Astrocyte (in vitro differentiated cells and primary cell): ENCODE measurements at regions not wholly inside any gene's neighbourhood (a gene's known extent, or its start where the extent isn't known, plus 50 kb on each side); places are given as distances from the start of the nearest gene placed in this dataset.

Experiments used
- DNase-seq: peaks from one replicate; pipeline ENCODE4 v3.0.0-alpha.2; 2010; ENCODE audit warnings: low read depth
- FAIRE-seq: peaks from 2 replicates; lab custom pipeline; 2011; peaks lifted over from hg19 to GRCh38; lab: Jason Lieb, UNC
- H2AFZ ChIP-seq: 2 replicates; pipeline ENCODE4 v1.6.0; 2012; ENCODE audit warnings: low read depth, low read length, inconsistent platforms
- H3K27ac ChIP-seq: 2 replicates; pipeline ENCODE4 v1.5.1; 2011; ENCODE audit warnings: low read depth, low read length, inconsistent platforms
- H3K27me3 ChIP-seq: 2 replicates; pipeline ENCODE4 v1.6.0; 2011; ENCODE audit warnings: low read length, inconsistent platforms; ENCODE audit not compliant: insufficient read depth
- H3K36me3 ChIP-seq: 2 replicates; pipeline ENCODE4 v1.5.1; 2011; ENCODE audit warnings: low read length, inconsistent platforms; ENCODE audit not compliant: insufficient read depth
- H3K4me1 ChIP-seq: 2 replicates; pipeline ENCODE4 v1.5.1; 2011; ENCODE audit warnings: low read length, inconsistent platforms; ENCODE audit not compliant: insufficient read depth
- H3K4me2 ChIP-seq: 2 replicates; pipeline ENCODE4 v1.6.0; 2012; ENCODE audit warnings: low read length, inconsistent platforms
- H3K4me3 ChIP-seq: 2 replicates; pipeline ENCODE4 v1.5.1; 2011; ENCODE audit warnings: low read depth, mild to moderate bottlenecking, low read length, inconsistent platforms; ENCODE audit not compliant: insufficient read depth
- H3K79me2 ChIP-seq: 2 replicates; pipeline ENCODE4 v1.6.0; 2012; ENCODE audit warnings: mild to moderate bottlenecking, low read length, inconsistent platforms; ENCODE audit not compliant: insufficient read depth
- H3K9ac ChIP-seq: 2 replicates; pipeline ENCODE4 v1.6.0; 2012; ENCODE audit warnings: mild to moderate bottlenecking, low read length, inconsistent platforms
- H3K9me3 ChIP-seq: 2 replicates; pipeline ENCODE4 v1.5.1; 2012; ENCODE audit warnings: low read depth, mild to moderate bottlenecking, low read length, inconsistent platforms; ENCODE audit not compliant: insufficient read depth
- H4K20me1 ChIP-seq: 2 replicates; pipeline ENCODE4 v1.6.0; 2012; ENCODE audit warnings: low read length, inconsistent platforms; ENCODE audit not compliant: insufficient read depth
- H3K27ac Mint-ChIP-seq: one replicate; pipeline ENCODE4 v1.8.0; 2021; ENCODE audit warnings: mild to moderate bottlenecking, mixed read lengths; ENCODE audit not compliant: unreplicated experiment
- H3K27me3 Mint-ChIP-seq: one replicate; pipeline ENCODE4 v1.8.0; 2021; ENCODE audit warnings: low read depth, mixed read lengths; ENCODE audit not compliant: unreplicated experiment
- H3K36me3 Mint-ChIP-seq: one replicate; pipeline ENCODE4 v1.8.0; 2021; ENCODE audit warnings: low read depth, mixed read lengths; ENCODE audit not compliant: unreplicated experiment
- H3K4me1 Mint-ChIP-seq: one replicate; pipeline ENCODE4 v1.8.0; 2021; ENCODE audit warnings: low read depth, mixed read lengths; ENCODE audit not compliant: unreplicated experiment
- H3K4me3 Mint-ChIP-seq: one replicate; pipeline ENCODE4 v1.8.0; 2021; ENCODE audit warnings: mild to moderate bottlenecking, moderate library complexity, mixed read lengths; ENCODE audit not compliant: unreplicated experiment
- H3K9me3 Mint-ChIP-seq: one replicate; pipeline ENCODE4 v1.8.0; 2021; ENCODE audit warnings: mild to moderate bottlenecking, mixed read lengths; ENCODE audit not compliant: unreplicated experiment
- CTCF ChIP-seq: IDR thresholded peaks from 2 replicates; pipeline ENCODE4 v1.5.1; 2011; ENCODE audit warnings: low read depth, mild to moderate bottlenecking, inconsistent platforms, low read length, moderate library complexity; ENCODE audit not compliant: insufficient read depth
- EZH2 ChIP-seq: IDR thresholded peaks from 2 replicates; pipeline ENCODE4 v1.6.1; 2012; ENCODE audit warnings: mild to moderate bottlenecking, low read length, inconsistent platforms; ENCODE audit not compliant: insufficient read depth

- Histone ChIP-seq H3K9ac (no peak overlapping the region), H3K79me2 (no peaks in the 10 kb centered on the region), H3K4me2 (no peak overlapping the region), H3K36me3 (no peaks in the 10 kb centered on the region), H2AFZ (no peak overlapping the region), H4K20me1 (no peaks in the 10 kb centered on the region), H3K4me1 (no peaks in the 10 kb centered on the region), H3K27me3 (no peaks in the 10 kb centered on the region), H3K9me3 (no peaks in the 10 kb centered on the region), H3K4me3 (no peak overlapping the region), H3K27ac (no peak overlapping the region)
- H3K9me3 Mint-ChIP-seq, result no peaks in the 10 kb centered on the region
- H3K4me1 Mint-ChIP-seq, result peaks cover 6% of the 10 kb centered on the region
- no peak overlapping the region for H3K4me3 Mint-ChIP-seq
- H3K36me3 Mint-ChIP-seq, result no peaks in the 10 kb centered on the region
- FAIRE-seq, result peak; percentile 39
- H3K27ac Mint-ChIP-seq, result no peak overlapping the region
- no peak for TF ChIP-seq EZH2
- TF ChIP-seq CTCF, result no peak
- no peaks in the 10 kb centered on the region for H3K27me3 Mint-ChIP-seq
- no peak for DNase-seq
Observed at GRCh38 chr3:107188262-107188661, 189.0 kb upstream of the CCDC54 start.

- no peak overlapping the region for H3K9ac ChIP-seq
- H3K4me1 ChIP-seq, result no peaks in the 10 kb centered on the region
- no peak overlapping the region for H3K4me3 ChIP-seq
- Mint-ChIP-seq H3K4me3 (no peak overlapping the region), H3K27me3 (no peaks in the 10 kb centered on the region), H3K36me3 (no peaks in the 10 kb centered on the region), H3K9me3 (no peaks in the 10 kb centered on the region), H3K27ac (no peak overlapping the region), H3K4me1 (peaks cover 5% of the 10 kb centered on the region)
- TF ChIP-seq CTCF, result no peak
- no peak for TF ChIP-seq EZH2
- H3K27me3 ChIP-seq, result no peaks in the 10 kb centered on the region
- no peaks in the 10 kb centered on the region for H3K36me3 ChIP-seq
- no peak for DNase-seq
- H3K4me2 ChIP-seq, result no peak overlapping the region
- no peak overlapping the region for H3K27ac ChIP-seq
- H3K79me2 ChIP-seq, result no peaks in the 10 kb centered on the region
- no peak for FAIRE-seq
- H2AFZ ChIP-seq, result no peak overlapping the region
- H3K9me3 ChIP-seq, result no peaks in the 10 kb centered on the region
- H4K20me1 ChIP-seq, result no peaks in the 10 kb centered on the region
Observed at GRCh38 chr3:107189158-107189791, 188.0 kb upstream of the CCDC54 start.

GRCh38 chr3:107193116-107193515, 184.1 kb upstream of the CCDC54 start:
- no peaks in the 10 kb centered on the region for H3K4me1 Mint-ChIP-seq
- no peaks in the 10 kb centered on the region for H4K20me1 ChIP-seq
- no peak overlapping the region for H3K27ac ChIP-seq
- no peak overlapping the region for H3K27ac Mint-ChIP-seq
- TF ChIP-seq CTCF (no peak), EZH2 (no peak)
- no peak for FAIRE-seq
- H3K9me3 ChIP-seq, result no peaks in the 10 kb centered on the region
- H3K4me2 ChIP-seq, result no peak overlapping the region
- no peaks in the 10 kb centered on the region for H3K79me2 ChIP-seq
- DNase-seq, result no peak
- H2AFZ ChIP-seq, result no peak overlapping the region
- H3K4me1 ChIP-seq, result no peaks in the 10 kb centered on the region
- H3K9me3 Mint-ChIP-seq, result no peaks in the 10 kb centered on the region
- H3K36me3 ChIP-seq, result no peaks in the 10 kb centered on the region
- no peaks in the 10 kb centered on the region for H3K27me3 ChIP-seq
- H3K9ac ChIP-seq, result no peak overlapping the region
- no peaks in the 10 kb centered on the region for H3K27me3 Mint-ChIP-seq
- no peak overlapping the region for H3K4me3 ChIP-seq
- no peak overlapping the region for H3K4me3 Mint-ChIP-seq
- no peaks in the 10 kb centered on the region for H3K36me3 Mint-ChIP-seq
